ENCODE measurements at regions not wholly inside any gene's neighbourhood (a gene's known extent, or its start where the extent isn't known, plus 50 kb on each side); places are given as distances from the start of the nearest gene placed in this dataset.

DNA sequence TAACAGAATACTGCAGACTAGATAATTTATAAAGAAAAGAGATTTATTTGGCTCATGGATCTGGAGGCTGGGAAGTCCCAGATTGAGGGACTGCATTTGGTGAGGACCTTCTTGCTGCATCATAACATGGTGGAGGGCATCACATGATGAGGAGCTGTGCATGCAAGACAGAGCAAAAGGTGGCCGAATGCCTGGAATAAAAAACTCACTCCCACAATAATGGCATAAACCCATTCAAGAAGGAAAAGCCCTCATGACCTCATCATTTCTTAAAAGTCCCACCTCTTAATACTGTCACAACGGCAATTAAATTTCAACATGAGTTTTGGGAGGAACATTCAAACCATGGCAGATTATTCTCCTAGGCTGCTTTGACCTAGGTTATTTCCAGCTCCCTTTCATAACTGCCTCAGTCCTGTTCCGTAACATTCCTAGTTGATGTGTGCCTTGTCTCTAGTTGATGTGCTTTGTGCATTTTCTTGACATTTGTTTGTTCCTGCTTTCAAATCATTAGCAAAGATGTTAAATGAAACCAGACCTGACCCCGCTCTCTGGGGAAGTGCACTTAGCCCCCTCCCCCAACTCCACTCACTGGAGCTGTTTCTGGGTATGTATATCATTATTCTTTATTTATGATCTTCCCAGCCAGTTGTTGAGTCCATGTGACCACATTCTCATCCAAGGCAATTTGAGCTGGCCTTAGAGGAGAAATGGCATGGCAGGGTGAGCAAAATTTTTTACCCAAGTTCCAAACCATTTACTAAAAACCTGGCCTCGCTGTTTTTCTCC is 148.5 kb downstream of the GDAP2 start:
- Histone ChIP-seq H3K27ac (ENCODE audit: low read depth in 1 of 2, low read length in 2 of 2) (no peak overlapping the region), H3K36me3 (ENCODE audit: control insufficient read depth in 1 of 2, insufficient read depth in 2 of 2, low read length in 1 of 2) (no peaks in the 10 kb centered on the region), H3K27me3 (ENCODE audit: control insufficient read depth in 1 of 2, insufficient read depth in 2 of 2, low read length in 1 of 2) (no peaks in the 10 kb centered on the region), H3K4me1 (ENCODE audit: control insufficient read depth in 1 of 2, insufficient read depth in 2 of 2, low read length in 2 of 2) (no peaks in the 10 kb centered on the region), H3K9me3 (ENCODE audit: control insufficient read depth, low read length) (no peaks in the 10 kb centered on the region), H3K4me3 (ENCODE audit: low read length in 2 of 2) (no peak overlapping the region)
- 86 to 92% methylated on average over 5 of the region's 5 CpGs for WGBS, 2 donors
- ATAC-seq (ENCODE audit: low FRiP score) (no peak), DNase-seq (no peak)
- intact Hi-C loops (cut with DNase I): no loop called here

DNA sequence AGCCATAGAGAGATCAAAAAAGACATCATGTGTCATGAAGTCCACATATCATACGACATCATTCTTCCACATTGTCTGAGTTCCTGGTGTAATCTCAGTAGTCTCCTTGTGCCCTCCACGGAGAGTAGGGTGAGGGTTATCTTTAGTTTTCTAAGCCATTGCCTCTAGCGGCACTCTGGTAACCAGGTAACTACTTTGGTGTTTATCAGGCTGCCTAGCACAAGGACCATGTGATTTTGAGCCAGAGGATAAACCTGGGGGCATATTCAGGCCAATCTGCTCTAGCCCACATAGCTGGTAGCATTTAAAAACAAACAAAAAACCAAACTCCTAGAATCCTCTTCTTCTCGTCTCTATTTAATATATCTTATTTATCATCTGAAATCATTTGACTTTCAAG is 147.4 kb downstream of the GDAP2 start:
- intact Hi-C loops (cut with DNase I): no loop called here
- Histone ChIP-seq H3K4me1 (ENCODE audit: control insufficient read depth in 1 of 2, insufficient read depth in 2 of 2, low read length in 2 of 2) (no peaks in the 10 kb centered on the region), H3K4me3 (ENCODE audit: low read length in 2 of 2) (no peak overlapping the region), H3K27me3 (ENCODE audit: control insufficient read depth in 1 of 2, insufficient read depth in 2 of 2, low read length in 1 of 2) (no peaks in the 10 kb centered on the region), H3K36me3 (ENCODE audit: control insufficient read depth in 1 of 2, insufficient read depth in 2 of 2, low read length in 1 of 2) (no peaks in the 10 kb centered on the region), H3K9me3 (ENCODE audit: control insufficient read depth, low read length) (no peaks in the 10 kb centered on the region), H3K27ac (ENCODE audit: low read depth in 1 of 2, low read length in 2 of 2) (no peak overlapping the region)
- ATAC-seq (ENCODE audit: low FRiP score) (no peak), DNase-seq (no peak)
- WGBS, 2 donors: 94 to 96% methylated on average over 4 of the region's 4 CpGs

DNA sequence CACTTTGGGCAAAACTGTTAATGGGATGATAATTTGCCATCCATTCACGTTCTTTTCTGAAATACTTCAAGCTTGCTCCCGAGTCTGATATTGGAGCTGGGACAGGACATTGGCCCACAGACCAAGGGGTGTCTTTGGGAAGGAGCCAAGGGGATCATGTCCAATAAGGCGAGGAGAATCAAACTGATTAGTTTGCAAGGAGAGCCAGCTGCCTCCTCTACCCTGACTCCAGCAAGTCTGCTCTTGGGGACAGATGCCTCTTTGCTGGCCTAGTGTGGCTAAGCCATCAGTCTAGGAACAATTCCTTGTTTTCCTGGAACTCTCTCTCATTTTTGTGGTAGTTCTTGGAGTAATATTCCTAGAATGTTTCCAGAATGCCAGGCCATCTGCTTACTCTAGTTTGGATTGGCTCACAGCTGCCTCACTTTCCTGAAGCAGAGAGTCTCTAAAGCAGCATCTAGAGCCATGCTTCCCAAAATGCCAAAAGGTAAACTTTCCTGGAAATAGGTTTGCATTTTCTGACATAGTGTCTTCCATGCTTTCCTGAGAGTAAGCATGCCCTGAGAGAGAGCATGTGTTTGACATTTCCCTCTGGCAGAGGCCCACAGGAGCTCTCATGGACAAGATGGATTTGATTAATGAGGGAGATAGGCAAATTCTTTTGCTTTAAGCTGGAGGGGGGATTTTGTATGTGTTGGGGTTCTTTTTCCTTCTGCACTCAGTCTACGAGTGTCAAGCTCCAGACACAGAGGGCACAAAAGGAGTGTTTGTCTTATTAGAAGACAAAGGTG is 145.6 kb downstream of the GDAP2 start:
- no peak overlapping the region for H3K4me3 ChIP-seq (ENCODE audit: low read length in 2 of 2)
- no peak for DNase-seq
- WGBS, 2 donors: 19 to 22% methylated on average over 4 of the region's 4 CpGs
- no peaks in the 10 kb centered on the region for H3K27me3 ChIP-seq (ENCODE audit: control insufficient read depth in 1 of 2, insufficient read depth in 2 of 2, low read length in 1 of 2)
- H3K27ac ChIP-seq (ENCODE audit: low read depth in 1 of 2, low read length in 2 of 2): no peak overlapping the region
- no peak for ATAC-seq (ENCODE audit: low FRiP score)
- no peaks in the 10 kb centered on the region for H3K9me3 ChIP-seq (ENCODE audit: control insufficient read depth, low read length)
- intact Hi-C loops (cut with DNase I): no loop called here
- H3K36me3 ChIP-seq (ENCODE audit: control insufficient read depth in 1 of 2, insufficient read depth in 2 of 2, low read length in 1 of 2): no peaks in the 10 kb centered on the region
- no peaks in the 10 kb centered on the region for H3K4me1 ChIP-seq (ENCODE audit: control insufficient read depth in 1 of 2, insufficient read depth in 2 of 2, low read length in 2 of 2)

DNA sequence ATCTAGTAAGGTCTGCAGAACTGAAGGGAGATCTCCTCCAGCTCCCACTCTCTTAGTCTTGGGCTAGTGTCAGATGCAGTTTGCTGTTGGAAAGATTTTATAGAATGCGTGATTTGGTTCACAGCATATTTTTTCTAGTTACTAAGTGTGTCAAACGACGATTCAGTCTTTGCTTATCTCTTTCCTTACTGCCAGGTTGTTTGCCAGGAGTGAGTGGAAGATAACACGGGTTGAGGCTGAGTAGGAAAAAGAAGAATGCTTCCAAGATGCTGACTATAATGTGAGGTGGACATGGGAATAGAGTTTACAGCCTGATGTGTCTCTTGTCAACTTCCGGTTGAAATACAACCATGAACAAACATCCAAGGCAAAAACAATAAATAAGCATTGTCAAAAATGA is 141.4 kb downstream of the GDAP2 start:
- no peak for ATAC-seq (ENCODE audit: low FRiP score)
- intact Hi-C loops (cut with DNase I): no loop called here

DNA sequence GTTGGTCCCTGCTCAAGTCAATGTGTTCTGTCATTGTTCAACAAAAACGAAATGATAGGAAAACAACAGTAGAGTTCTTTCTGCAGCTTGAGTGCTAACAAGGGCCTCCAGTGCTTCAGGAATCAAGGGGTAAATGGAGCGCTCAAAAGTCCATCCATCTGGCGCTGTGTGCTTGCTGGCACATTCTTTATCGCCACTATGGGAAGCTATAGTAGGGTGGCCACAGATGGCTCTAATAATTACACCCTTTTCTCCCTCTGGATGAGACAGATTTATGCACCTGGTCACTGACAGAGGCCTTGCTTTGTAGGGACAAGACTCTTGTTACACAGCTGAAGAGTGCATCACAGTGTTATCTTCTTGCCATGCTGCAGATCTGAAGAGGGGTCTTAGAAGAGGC is 136.0 kb downstream of the GDAP2 start:
- ATAC-seq (ENCODE audit: low FRiP score) (no peak), DNase-seq (no peak)
- Histone ChIP-seq H3K4me3 (ENCODE audit: low read length in 2 of 2) (no peak overlapping the region), H3K4me1 (ENCODE audit: control insufficient read depth in 1 of 2, insufficient read depth in 2 of 2, low read length in 2 of 2) (peaks cover 0 to 4% of the 10 kb centered on the region in 2 donors), H3K36me3 (ENCODE audit: control insufficient read depth in 1 of 2, insufficient read depth in 2 of 2, low read length in 1 of 2) (no peaks in the 10 kb centered on the region), H3K9me3 (ENCODE audit: control insufficient read depth, low read length) (peaks cover 2% of the 10 kb centered on the region), H3K27ac (ENCODE audit: low read depth in 1 of 2, low read length in 2 of 2) (no peak overlapping the region), H3K27me3 (ENCODE audit: control insufficient read depth in 1 of 2, insufficient read depth in 2 of 2, low read length in 1 of 2) (no peaks in the 10 kb centered on the region)
- intact Hi-C loops (cut with DNase I): loop anchor here in 1 of 2 donors (5.0 kb wide), 1 partner anchor 49 kb away; no protein-coding TSS in a partner anchor
- WGBS, 2 donors: 82 to 91% methylated on average over 4 of the region's 4 CpGs

More for the DNA sequence above, 141.4 kb downstream of the GDAP2 start:
- no peak overlapping the region for H3K27ac ChIP-seq (ENCODE audit: low read depth in 1 of 2, low read length in 2 of 2)
- no peaks in the 10 kb centered on the region for H3K4me1 ChIP-seq (ENCODE audit: control insufficient read depth in 1 of 2, insufficient read depth in 2 of 2, low read length in 2 of 2)
- H3K36me3 ChIP-seq (ENCODE audit: control insufficient read depth in 1 of 2, insufficient read depth in 2 of 2, low read length in 1 of 2): no peaks in the 10 kb centered on the region
- DNase-seq: no peak
- peaks cover 2% of the 10 kb centered on the region for H3K9me3 ChIP-seq (ENCODE audit: control insufficient read depth, low read length)
- WGBS, 2 donors: 24 to 29% methylated on average over 5 of the region's 5 CpGs
- H3K4me3 ChIP-seq (ENCODE audit: low read length in 2 of 2): no peak overlapping the region
- H3K27me3 ChIP-seq (ENCODE audit: control insufficient read depth in 1 of 2, insufficient read depth in 2 of 2, low read length in 1 of 2): no peaks in the 10 kb centered on the region

DNA sequence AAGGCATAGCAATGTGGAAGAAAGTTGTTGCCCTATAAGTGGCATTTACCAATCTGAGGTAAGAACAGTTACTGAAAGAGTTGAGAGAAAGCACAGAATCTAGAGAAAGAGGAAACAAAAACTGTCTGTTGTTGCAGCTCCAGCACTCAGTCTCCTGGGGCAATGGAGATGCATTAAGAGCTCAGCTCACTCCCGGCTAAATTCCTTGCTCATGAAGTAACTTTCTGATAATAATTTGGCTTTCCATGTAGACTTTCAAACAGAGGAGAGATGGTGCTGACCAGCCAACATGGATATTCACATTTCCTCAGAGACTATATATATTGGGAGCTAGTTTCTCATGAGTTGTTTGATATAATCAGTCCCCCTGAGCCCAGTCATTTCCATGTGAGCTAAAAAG is 135.3 kb downstream of the GDAP2 start:
- no peak overlapping the region for H3K4me3 ChIP-seq (ENCODE audit: low read length in 2 of 2)
- 0 to 5% methylated on average over 1 of the region's 1 CpG for WGBS, 2 donors
- H3K27me3 ChIP-seq (ENCODE audit: control insufficient read depth in 1 of 2, insufficient read depth in 2 of 2, low read length in 1 of 2): no peaks in the 10 kb centered on the region
- ATAC-seq (ENCODE audit: low FRiP score): peak; percentile 80
- intact Hi-C loops (cut with DNase I): loop anchor here in 1 of 2 donors (5.0 kb wide), 1 partner anchor 48 kb away; no protein-coding TSS in a partner anchor
- no peak for DNase-seq
- no peak overlapping the region for H3K27ac ChIP-seq (ENCODE audit: low read depth in 1 of 2, low read length in 2 of 2)
- peaks cover 2% of the 10 kb centered on the region for H3K9me3 ChIP-seq (ENCODE audit: control insufficient read depth, low read length)
- no peaks in the 10 kb centered on the region for H3K36me3 ChIP-seq (ENCODE audit: control insufficient read depth in 1 of 2, insufficient read depth in 2 of 2, low read length in 1 of 2)
- H3K4me1 ChIP-seq (ENCODE audit: control insufficient read depth in 1 of 2, insufficient read depth in 2 of 2, low read length in 2 of 2): peaks cover 0 to 4% of the 10 kb centered on the region in 2 donors

DNA sequence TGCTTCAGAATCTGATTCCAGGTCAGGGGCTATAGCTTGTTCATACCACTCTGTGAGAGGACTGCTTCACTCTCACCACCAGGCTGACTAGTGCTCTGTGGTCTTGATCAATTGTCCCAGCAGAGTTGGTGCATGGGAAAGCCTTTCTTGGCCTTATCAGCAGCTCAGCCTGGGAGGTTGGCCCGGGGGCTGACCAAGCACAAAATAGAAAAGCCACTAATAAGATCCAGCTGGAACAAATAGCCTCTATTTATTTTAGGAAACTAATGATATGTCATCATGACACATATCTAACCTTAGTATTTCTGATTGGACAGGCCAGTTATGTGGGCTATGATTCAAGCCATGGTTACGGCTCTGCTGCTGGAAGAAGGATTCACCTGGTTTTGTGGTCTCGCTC is 134.2 kb downstream of the GDAP2 start:
- ATAC-seq (ENCODE audit: low FRiP score): peak; percentile 80
- Histone ChIP-seq H3K4me3 (ENCODE audit: low read length in 2 of 2) (no peak overlapping the region), H3K27me3 (ENCODE audit: control insufficient read depth in 1 of 2, insufficient read depth in 2 of 2, low read length in 1 of 2) (no peaks in the 10 kb centered on the region), H3K27ac (ENCODE audit: low read depth in 1 of 2, low read length in 2 of 2) (no peak overlapping the region), H3K4me1 (ENCODE audit: control insufficient read depth in 1 of 2, insufficient read depth in 2 of 2, low read length in 2 of 2) (peaks cover 0 to 4% of the 10 kb centered on the region in 2 donors), H3K9me3 (ENCODE audit: control insufficient read depth, low read length) (peaks cover 2% of the 10 kb centered on the region), H3K36me3 (ENCODE audit: control insufficient read depth in 1 of 2, insufficient read depth in 2 of 2, low read length in 1 of 2) (no peaks in the 10 kb centered on the region)
- no peak for DNase-seq
- WGBS, 2 donors: 36 to 42% methylated on average over 3 of the region's 3 CpGs
- intact Hi-C loops (cut with DNase I): no loop called here

DNA sequence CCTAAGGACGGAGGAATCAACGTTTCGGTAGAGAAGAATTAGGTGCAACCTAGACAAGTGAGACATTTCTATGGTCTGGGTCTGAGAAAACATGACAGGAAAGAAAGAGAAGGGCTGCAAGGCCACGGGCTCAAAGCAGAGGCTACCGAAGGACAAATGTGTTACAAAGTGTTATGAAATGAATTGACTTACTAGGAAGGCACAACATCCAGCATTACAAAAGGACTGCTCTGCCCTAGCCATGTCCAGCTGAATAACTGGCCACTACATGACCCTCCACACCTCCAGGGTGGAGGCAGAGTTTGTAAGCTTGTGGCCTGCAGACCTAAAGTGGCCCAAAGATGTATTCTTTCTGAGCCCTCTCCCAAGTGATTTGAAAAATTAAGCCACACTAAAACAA is 133.6 kb downstream of the GDAP2 start:
- no peak overlapping the region for H3K4me3 ChIP-seq (ENCODE audit: low read length in 2 of 2)
- no peaks in the 10 kb centered on the region for H3K27me3 ChIP-seq (ENCODE audit: control insufficient read depth in 1 of 2, insufficient read depth in 2 of 2, low read length in 1 of 2)
- ATAC-seq (ENCODE audit: low FRiP score) (no peak), DNase-seq (no peak)
- WGBS, 2 donors: 78 to 85% methylated on average over 5 of the region's 5 CpGs
- H3K36me3 ChIP-seq (ENCODE audit: control insufficient read depth in 1 of 2, insufficient read depth in 2 of 2, low read length in 1 of 2): no peaks in the 10 kb centered on the region
- no peak overlapping the region for H3K27ac ChIP-seq (ENCODE audit: low read depth in 1 of 2, low read length in 2 of 2)
- intact Hi-C loops (cut with DNase I): no loop called here
- H3K9me3 ChIP-seq (ENCODE audit: control insufficient read depth, low read length): peaks cover 2% of the 10 kb centered on the region
- H3K4me1 ChIP-seq (ENCODE audit: control insufficient read depth in 1 of 2, insufficient read depth in 2 of 2, low read length in 2 of 2): peaks cover 0 to 4% of the 10 kb centered on the region in 2 donors

All from aorta (tissue), 5 donors.